Bronchial epithelial cell (primary cell): ENCODE measurements at regions not wholly inside any gene's neighbourhood (a gene's known extent, or its start where the extent isn't known, plus 50 kb on each side); places are given as distances from the start of the nearest gene placed in this dataset.
A peak's percentile ranks its signal among the peaks of the same experiment; 100 is the strongest.

ENCODE experiments used
- DNase-seq: peaks from one replicate; pipeline ENCODE4 v3.0.0-alpha.2; 2010; ENCODE audit warnings: low read depth
- FAIRE-seq: peaks from 2 replicates; lab custom pipeline; 2011; peaks lifted over from hg19 to GRCh38; lab: Jason Lieb, UNC
- H3K27me3 ChIP-seq: 2 replicates; pipeline ENCODE4 v1.5.1; 2011; ENCODE audit warnings: low read length; ENCODE audit not compliant: control insufficient read depth, insufficient read depth
- H3K36me3 ChIP-seq: 2 replicates; pipeline ENCODE4 v1.5.1; 2011; ENCODE audit warnings: low read length; ENCODE audit not compliant: control insufficient read depth, insufficient read depth
- H3K4me3 ChIP-seq: 2 replicates; pipeline ENCODE4 v1.5.1; 2011; ENCODE audit warnings: mild to moderate bottlenecking, low read depth, low read length, control low read depth
- TF ChIP-seq, protein P1 (sequence below): IDR thresholded peaks from 2 replicates; pipeline ENCODE4 v1.5.1; 2011; ENCODE audit warnings: mild to moderate bottlenecking, moderate library complexity, low read length, control low read depth, inconsistent platforms; ENCODE audit not compliant: insufficient read depth, severe bottlenecking

DNA sequence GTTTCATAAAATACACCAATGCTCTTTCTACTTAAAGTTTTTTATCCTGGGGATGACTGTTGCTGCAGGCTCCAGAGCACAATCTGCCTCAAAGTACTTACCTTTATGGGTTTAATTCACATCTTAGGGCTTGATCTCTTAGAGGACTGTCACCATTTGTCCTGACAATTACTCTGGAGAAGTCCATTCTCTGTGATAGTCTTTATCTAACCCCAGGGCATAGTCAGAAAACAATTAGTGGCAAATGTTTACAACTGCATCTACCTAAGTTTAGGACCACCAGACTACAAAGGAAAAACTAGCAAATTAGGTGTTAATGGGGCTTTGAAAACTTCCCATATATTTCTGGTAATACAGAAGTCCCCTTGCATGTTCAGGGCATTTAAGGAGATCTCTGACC lies 973.5 kb downstream of the JRKL start:
- DNase-seq (no peak), FAIRE-seq (no peak)
- TF ChIP-seq, protein P1, sequence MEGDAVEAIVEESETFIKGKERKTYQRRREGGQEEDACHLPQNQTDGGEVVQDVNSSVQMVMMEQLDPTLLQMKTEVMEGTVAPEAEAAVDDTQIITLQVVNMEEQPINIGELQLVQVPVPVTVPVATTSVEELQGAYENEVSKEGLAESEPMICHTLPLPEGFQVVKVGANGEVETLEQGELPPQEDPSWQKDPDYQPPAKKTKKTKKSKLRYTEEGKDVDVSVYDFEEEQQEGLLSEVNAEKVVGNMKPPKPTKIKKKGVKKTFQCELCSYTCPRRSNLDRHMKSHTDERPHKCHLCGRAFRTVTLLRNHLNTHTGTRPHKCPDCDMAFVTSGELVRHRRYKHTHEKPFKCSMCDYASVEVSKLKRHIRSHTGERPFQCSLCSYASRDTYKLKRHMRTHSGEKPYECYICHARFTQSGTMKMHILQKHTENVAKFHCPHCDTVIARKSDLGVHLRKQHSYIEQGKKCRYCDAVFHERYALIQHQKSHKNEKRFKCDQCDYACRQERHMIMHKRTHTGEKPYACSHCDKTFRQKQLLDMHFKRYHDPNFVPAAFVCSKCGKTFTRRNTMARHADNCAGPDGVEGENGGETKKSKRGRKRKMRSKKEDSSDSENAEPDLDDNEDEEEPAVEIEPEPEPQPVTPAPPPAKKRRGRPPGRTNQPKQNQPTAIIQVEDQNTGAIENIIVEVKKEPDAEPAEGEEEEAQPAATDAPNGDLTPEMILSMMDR, result no peak
- Histone ChIP-seq H3K36me3 (no peaks in the 10 kb centered on the region), H3K4me3 (no peak overlapping the region), H3K27me3 (no peaks in the 10 kb centered on the region)

DNA sequence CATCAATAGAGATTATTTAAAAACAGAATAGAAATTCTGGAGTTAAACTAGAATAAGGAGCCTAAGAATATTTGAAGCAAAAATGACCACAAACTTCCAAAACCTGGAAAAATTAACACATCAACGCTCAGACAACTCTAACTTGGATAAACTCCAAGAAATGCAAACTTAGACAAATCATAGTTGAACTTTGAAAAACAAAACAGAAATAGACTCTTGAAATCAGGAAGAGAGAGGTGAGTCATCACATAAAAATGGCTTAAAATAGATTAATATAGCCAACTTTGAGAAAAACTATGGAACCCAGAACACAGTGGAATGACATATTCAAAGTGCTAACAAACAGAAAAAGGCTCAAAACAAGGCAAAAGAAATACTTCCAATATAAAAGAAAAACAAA lies 974.2 kb downstream of the JRKL start:
- DNase-seq, result peak; percentile 3
- Histone ChIP-seq H3K36me3 (no peaks in the 10 kb centered on the region), H3K27me3 (no peaks in the 10 kb centered on the region), H3K4me3 (no peak overlapping the region)
- TF ChIP-seq, protein P1, result no peak
- no peak for FAIRE-seq

DNA sequence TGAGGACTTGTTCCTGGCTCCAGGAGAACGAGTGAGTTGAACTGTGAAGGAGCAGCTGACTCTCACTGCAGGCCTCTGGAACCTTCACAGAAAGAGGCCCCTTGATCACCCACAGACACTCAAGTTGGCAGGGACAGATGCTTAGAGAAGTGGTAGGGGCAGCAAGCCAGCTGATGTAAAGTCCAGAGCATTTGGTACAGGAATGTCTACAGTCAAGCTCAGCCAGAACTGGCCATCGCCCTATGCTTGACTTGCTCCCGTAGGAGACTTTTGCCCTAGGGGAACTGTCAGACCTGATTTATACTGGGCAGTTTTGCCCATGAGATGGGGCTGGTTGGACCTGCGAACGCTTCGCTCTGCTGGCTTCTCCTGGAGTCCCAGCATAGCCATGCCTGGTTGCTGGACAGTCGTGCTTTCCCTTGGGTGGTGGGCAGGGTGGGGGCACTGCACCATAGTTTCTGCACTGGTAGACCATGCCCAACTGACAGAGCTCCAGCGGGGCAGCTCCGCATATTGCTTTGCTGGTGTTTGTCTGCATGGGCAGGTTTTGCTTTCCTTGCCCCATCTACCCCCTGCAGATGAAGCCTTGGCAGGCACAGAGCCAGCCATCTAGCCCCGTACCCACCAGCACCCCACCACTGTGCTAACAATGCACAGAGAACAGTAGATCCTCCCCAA lies 977.7 kb downstream of the JRKL start:
- TF ChIP-seq, protein P1, result no peak
- FAIRE-seq, result no peak
- H3K27me3 ChIP-seq, result no peaks in the 10 kb centered on the region

DNA sequence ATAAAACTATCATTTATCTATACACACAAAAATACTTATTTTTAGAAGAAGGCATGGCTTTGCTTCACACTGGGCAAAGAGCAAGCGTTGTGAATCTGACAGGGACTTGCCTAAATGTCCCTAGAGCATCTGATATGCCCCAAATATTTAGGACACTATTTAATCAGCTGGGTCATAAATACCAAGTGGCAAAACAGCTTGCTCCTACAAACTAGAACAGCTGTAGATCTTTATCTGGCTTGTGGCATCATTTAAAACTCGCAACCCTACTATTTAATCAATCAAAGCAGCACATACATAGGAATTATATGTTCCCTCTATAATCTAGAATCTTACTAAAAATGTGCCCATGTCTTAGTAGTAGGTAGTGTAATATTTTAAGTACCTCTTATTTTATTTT lies 999.5 kb downstream of the JRKL start:
- Histone ChIP-seq H3K4me3 (no peak overlapping the region), H3K36me3 (no peaks in the 10 kb centered on the region), H3K27me3 (no peaks in the 10 kb centered on the region)
- FAIRE-seq (no peak), DNase-seq (no peak)
- TF ChIP-seq, protein P1, result no peak

More for the DNA sequence above, 977.7 kb downstream of the JRKL start:
- DNase-seq, result no peak
- H3K36me3 ChIP-seq, result no peaks in the 10 kb centered on the region
- no peak overlapping the region for H3K4me3 ChIP-seq

DNA sequence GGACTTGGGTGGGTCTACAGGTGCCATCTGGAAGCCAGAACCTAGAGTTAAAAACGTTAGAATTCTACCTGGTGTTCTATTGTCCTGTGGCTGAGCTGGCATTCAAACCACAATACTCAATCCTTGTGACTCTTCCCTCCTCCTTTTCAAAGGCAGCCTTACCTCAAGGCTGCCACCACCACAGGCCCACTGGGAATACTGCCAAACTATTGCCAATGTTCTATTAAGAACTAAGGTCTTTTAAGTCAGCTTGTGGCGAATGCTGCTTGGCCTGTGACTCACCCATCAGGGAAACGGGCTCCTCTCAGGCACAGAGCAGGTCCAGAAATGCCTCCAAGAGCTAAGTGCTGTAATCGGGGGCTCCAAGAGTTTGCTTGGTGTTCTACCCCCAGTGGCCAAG lies 1008.4 kb downstream of the JRKL start:
- DNase-seq, result no peak
- Histone ChIP-seq H3K36me3 (no peaks in the 10 kb centered on the region), H3K4me3 (no peak overlapping the region), H3K27me3 (no peaks in the 10 kb centered on the region)
- TF ChIP-seq, protein P1, result no peak
- FAIRE-seq, result no peak

DNA sequence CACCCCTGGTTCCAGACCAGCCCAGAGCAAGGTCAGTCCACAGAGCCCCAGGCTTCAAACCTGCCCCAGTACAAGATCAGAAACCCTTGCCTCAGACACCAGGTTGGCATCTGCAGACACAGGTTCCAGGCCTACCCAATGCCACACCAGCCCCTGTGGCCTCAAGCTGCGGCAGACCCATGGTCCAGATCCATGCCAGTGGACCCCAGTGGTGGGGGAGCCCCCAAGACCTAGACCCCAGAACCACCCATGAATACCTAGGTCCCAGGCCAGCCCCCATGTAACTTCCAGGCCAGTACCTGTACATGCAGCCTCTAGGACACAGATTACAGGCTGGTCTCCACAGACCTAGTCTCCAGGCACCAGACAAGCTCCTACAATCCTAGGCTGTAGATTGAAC lies 1019.3 kb downstream of the JRKL start:
- DNase-seq (no peak), FAIRE-seq (no peak)
- TF ChIP-seq, protein P1, result no peak
- Histone ChIP-seq H3K36me3 (no peaks in the 10 kb centered on the region), H3K4me3 (no peak overlapping the region), H3K27me3 (no peaks in the 10 kb centered on the region)
